ENCODE measurements at regions not wholly inside any gene's neighbourhood (a gene's known extent, or its start where the extent isn't known, plus 50 kb on each side); places are given as distances from the start of the nearest gene placed in this dataset. TPM values are rescaled to one million over a fixed set of nuclear protein-coding genes. Genes with fewer than 3 reads are reported as not detected.

GRCh38 chr6:132003516-132004178 lies 52.5 kb upstream of the CCN2 start:
- Histone ChIP-seq H4K91ac (ENCODE audit: insufficient read length, low read depth, low read length) (no peak overlapping the region), H3K14ac (ENCODE audit: insufficient read depth, low read length) (no peak overlapping the region), H2BK12ac (ENCODE audit: insufficient read length, low read depth, low read length) (no peak overlapping the region), H2BK5ac (ENCODE audit: insufficient read length, low read length) (no peak overlapping the region), H4K5ac (ENCODE audit: insufficient read length, low read depth, low read length) (no peak overlapping the region), H3K4me2 (ENCODE audit: insufficient read depth, insufficient read length, low read length) (no peak overlapping the region), H3K27ac (ENCODE audit: insufficient read length, low read depth, low read length) (no peak overlapping the region), H3K18ac (ENCODE audit: insufficient read length, low read depth, low read length) (no peak overlapping the region), H3K4ac (ENCODE audit: low read depth, low read length) (no peak overlapping the region), H3K27me3 (ENCODE audit: insufficient read depth, low read length) (no peaks in the 10 kb centered on the region; the same call in 1 of the 2 replicates), H3K9ac (ENCODE audit: extremely low read depth, insufficient read length, low read length) (no peak overlapping the region), H4K20me1 (ENCODE audit: control insufficient read depth, insufficient read depth, insufficient read length) (no peaks in the 10 kb centered on the region), H3K23me2 (ENCODE audit: insufficient read length, low read depth, low read length, poor library complexity, severe bottlenecking) (no peaks in the 10 kb centered on the region), H2AK5ac (ENCODE audit: insufficient read length, low read length) (no peak overlapping the region), H2BK120ac (ENCODE audit: low read depth, low read length, poor library complexity, severe bottlenecking) (no peak overlapping the region), H3K79me1 (ENCODE audit: insufficient read depth, low read depth, low read length, poor library complexity, severe bottlenecking) (no peaks in the 10 kb centered on the region), H3T11ph (ENCODE audit: low read length) (no peak overlapping the region), H3K79me2 (ENCODE audit: insufficient read depth, low read length) (no peaks in the 10 kb centered on the region), H4K8ac (replicated peaks; ENCODE audit: insufficient read length, low read depth, low read length) (no peak overlapping the region), H3K23ac (ENCODE audit: insufficient read length, low read depth, low read length) (no peak overlapping the region), H2BK20ac (ENCODE audit: low read depth, low read length, poor library complexity, severe bottlenecking) (no peak overlapping the region), H2BK15ac (ENCODE audit: low read depth, low read length) (no peak overlapping the region), H3K4me1 (ENCODE audit: insufficient read depth, low read length) (no peaks in the 10 kb centered on the region), H2AFZ (ENCODE audit: low read length) (no peak overlapping the region), H3K56ac (ENCODE audit: insufficient read length, low read depth, low read length) (no peak overlapping the region), H3K9me3 (ENCODE audit: control insufficient read depth, low read depth, low read length) (peaks cover 7% of the 10 kb centered on the region)
- Mint-ChIP-seq H3K27ac (peak overlapping the region in 2 of 3 experiments; percentile 56 to 91; a peak in 2 of 7 replicates), H3K9me3 (peaks cover 16 to 19% of the 10 kb centered on the region in 2 experiments), H3K36me3 (ENCODE audit: insufficient read depth in 1 of 3, low read depth in 3 of 3) (peaks cover 10 to 23% (median 22%) of the 10 kb centered on the region in 3 experiments), H3K27me3 (ENCODE audit: low read depth) (peaks cover 2% of the 10 kb centered on the region), H3K4me1 (peaks cover 9 to 13% of the 10 kb centered on the region in 2 experiments), H3K4me3 (no peak overlapping the region)
- DNase-seq, result peak; percentile 58
- no CpG with 5 or more reads among the region's 7 CpGs for WGBS (ENCODE audit: extremely low coverage, insufficient read length, low lambda C conversion rate)
- TF ChIP-seq CTCF (conservative IDR thresholded peaks at IDR 0.05), result no peak

Small RNAs in the stretch of these regions (microRNA-seq; reads per million reads assigned to microRNA genes)
- gene MIR548AJ1 (ENCODE audit: borderline microRNAs expressed), result not detected
